ENCODE measurements at regions not wholly inside any gene's neighbourhood (a gene's known extent, or its start where the extent isn't known, plus 50 kb on each side); places are given as distances from the start of the nearest gene placed in this dataset.

- Histone ChIP-seq H3K27me3 (ENCODE audit: insufficient read depth, low read length) (no peaks in the 10 kb centered on the region), H3K18ac (ENCODE audit: low read length) (no peak overlapping the region), H3K79me2 (ENCODE audit: control insufficient read depth, insufficient read depth, low read length, poor library complexity) (no peaks in the 10 kb centered on the region), H2BK5ac (ENCODE audit: low read depth, low read length, poor library complexity) (no peak overlapping the region), H3K4ac (ENCODE audit: low read depth, low read length) (no peak overlapping the region), H4K8ac (ENCODE audit: low read depth, low read length) (no peak overlapping the region), H3K14ac (ENCODE audit: low read length) (no peak overlapping the region), H3K27ac (ENCODE audit: low read depth, low read length) (no peak overlapping the region), H4K12ac (ENCODE audit: low read depth, low read length) (no peak overlapping the region), H3K4me2 (ENCODE audit: low read length) (no peak overlapping the region), H3K36me3 (ENCODE audit: control insufficient read depth in 1 of 2, insufficient read depth in 2 of 2, low read length in 2 of 2) (no peaks in the 10 kb centered on the region), H4K91ac (ENCODE audit: low read depth, low read length) (no peak overlapping the region), H3K4me1 (ENCODE audit: control insufficient read depth in 1 of 2, insufficient read depth in 2 of 2, low read length in 2 of 2) (no peaks in the 10 kb centered on the region), H3K9me3 (ENCODE audit: insufficient read depth, low read depth, low read length) (no peaks in the 10 kb centered on the region), H2BK120ac (ENCODE audit: insufficient read depth, low read length, poor library complexity) (no peak overlapping the region), H2AFZ (ENCODE audit: insufficient read depth, low read length, poor library complexity) (no peak overlapping the region), H3K4me3 (ENCODE audit: low read depth, low read length) (no peak overlapping the region), H3K23ac (ENCODE audit: low read length) (no peak overlapping the region), H2AK5ac (ENCODE audit: low read length) (no peak overlapping the region), H3K9ac (ENCODE audit: low read length) (no peak overlapping the region), H2BK12ac (ENCODE audit: low read length) (no peak overlapping the region), H3K79me1 (ENCODE audit: low read length) (no peaks in the 10 kb centered on the region)
- WGBS (ENCODE audit: extremely low coverage, insufficient coverage, insufficient read length) = no CpG with 5 or more reads among the region's 1 CpG
- DNase-seq = peak in 1 of 2 donors; percentile 7
Measured at GRCh38 chrX:142089193-142089592, 115.9 kb downstream of the MAGEC2 start.

- Histone ChIP-seq H2BK12ac (ENCODE audit: low read length) (no peak overlapping the region), H3K18ac (ENCODE audit: low read length) (no peak overlapping the region), H3K4me2 (ENCODE audit: low read length) (no peak overlapping the region), H3K9ac (ENCODE audit: low read length) (no peak overlapping the region), H2AFZ (ENCODE audit: insufficient read depth, low read length, poor library complexity) (no peak overlapping the region), H4K12ac (ENCODE audit: low read depth, low read length) (no peak overlapping the region), H3K23ac (ENCODE audit: low read length) (no peak overlapping the region), H3K27me3 (ENCODE audit: insufficient read depth, low read length) (no peaks in the 10 kb centered on the region), H4K91ac (ENCODE audit: low read depth, low read length) (no peak overlapping the region), H4K8ac (ENCODE audit: low read depth, low read length) (no peak overlapping the region), H3K9me3 (ENCODE audit: insufficient read depth, low read depth, low read length) (no peaks in the 10 kb centered on the region), H3K36me3 (ENCODE audit: control insufficient read depth in 1 of 2, insufficient read depth in 2 of 2, low read length in 2 of 2) (no peaks in the 10 kb centered on the region), H3K27ac (ENCODE audit: low read depth, low read length) (no peak overlapping the region), H3K79me2 (ENCODE audit: control insufficient read depth, insufficient read depth, low read length, poor library complexity) (no peaks in the 10 kb centered on the region), H2BK5ac (ENCODE audit: low read depth, low read length, poor library complexity) (no peak overlapping the region), H2AK5ac (ENCODE audit: low read length) (no peak overlapping the region), H3K14ac (ENCODE audit: low read length) (no peak overlapping the region), H3K79me1 (ENCODE audit: low read length) (no peaks in the 10 kb centered on the region), H3K4me3 (ENCODE audit: low read depth, low read length) (no peak overlapping the region), H3K4me1 (ENCODE audit: control insufficient read depth in 1 of 2, insufficient read depth in 2 of 2, low read length in 2 of 2) (no peaks in the 10 kb centered on the region), H3K4ac (ENCODE audit: low read depth, low read length) (no peak overlapping the region), H2BK120ac (ENCODE audit: insufficient read depth, low read length, poor library complexity) (no peak overlapping the region)
- DNase-seq = no peak
- no CpG with 5 or more reads among the region's 1 CpG for WGBS (ENCODE audit: extremely low coverage, insufficient coverage, insufficient read length)
Measured at GRCh38 chrX:142084611-142085010, 120.5 kb downstream of the MAGEC2 start.

- Histone ChIP-seq H2BK120ac (ENCODE audit: insufficient read depth, low read length, poor library complexity) (no peak overlapping the region), H2BK12ac (ENCODE audit: low read length) (no peak overlapping the region), H3K79me2 (ENCODE audit: control insufficient read depth, insufficient read depth, low read length, poor library complexity) (no peaks in the 10 kb centered on the region), H3K9ac (ENCODE audit: low read length) (no peak overlapping the region), H4K12ac (ENCODE audit: low read depth, low read length) (no peak overlapping the region), H4K91ac (ENCODE audit: low read depth, low read length) (no peak overlapping the region), H3K4ac (ENCODE audit: low read depth, low read length) (no peak overlapping the region), H3K27ac (ENCODE audit: low read depth, low read length) (no peak overlapping the region), H3K4me1 (ENCODE audit: control insufficient read depth in 1 of 2, insufficient read depth in 2 of 2, low read length in 2 of 2) (no peaks in the 10 kb centered on the region), H3K27me3 (ENCODE audit: insufficient read depth, low read length) (no peaks in the 10 kb centered on the region), H2AFZ (ENCODE audit: insufficient read depth, low read length, poor library complexity) (no peak overlapping the region), H3K23ac (ENCODE audit: low read length) (no peak overlapping the region), H2AK5ac (ENCODE audit: low read length) (no peak overlapping the region), H3K4me2 (ENCODE audit: low read length) (no peak overlapping the region), H3K79me1 (ENCODE audit: low read length) (no peaks in the 10 kb centered on the region), H3K18ac (ENCODE audit: low read length) (no peak overlapping the region), H2BK5ac (ENCODE audit: low read depth, low read length, poor library complexity) (no peak overlapping the region), H4K8ac (ENCODE audit: low read depth, low read length) (no peak overlapping the region), H3K9me3 (ENCODE audit: insufficient read depth, low read depth, low read length) (no peaks in the 10 kb centered on the region), H3K4me3 (ENCODE audit: low read depth, low read length) (no peak overlapping the region), H3K36me3 (ENCODE audit: control insufficient read depth in 1 of 2, insufficient read depth in 2 of 2, low read length in 2 of 2) (no peaks in the 10 kb centered on the region), H3K14ac (ENCODE audit: low read length) (no peak overlapping the region)
- DNase-seq = no peak
- WGBS (ENCODE audit: extremely low coverage, insufficient coverage, insufficient read length) = no CpG with 5 or more reads among the region's 2 CpGs
Measured at GRCh38 chrX:142076633-142077032, 128.5 kb downstream of the MAGEC2 start.

GRCh38 chrX:142068365-142068764 is 136.7 kb downstream of the MAGEC2 start:
- Histone ChIP-seq H4K91ac (ENCODE audit: low read depth, low read length) (no peak overlapping the region), H3K4me1 (ENCODE audit: control insufficient read depth in 1 of 2, insufficient read depth in 2 of 2, low read length in 2 of 2) (no peaks in the 10 kb centered on the region), H3K18ac (ENCODE audit: low read length) (no peak overlapping the region), H3K14ac (ENCODE audit: low read length) (no peak overlapping the region), H4K8ac (ENCODE audit: low read depth, low read length) (no peak overlapping the region), H2AK5ac (ENCODE audit: low read length) (no peak overlapping the region), H3K4ac (ENCODE audit: low read depth, low read length) (no peak overlapping the region), H3K4me2 (ENCODE audit: low read length) (no peak overlapping the region), H2BK120ac (ENCODE audit: insufficient read depth, low read length, poor library complexity) (no peak overlapping the region), H3K4me3 (ENCODE audit: low read depth, low read length) (no peak overlapping the region), H3K79me1 (ENCODE audit: low read length) (no peaks in the 10 kb centered on the region), H3K36me3 (ENCODE audit: control insufficient read depth in 1 of 2, insufficient read depth in 2 of 2, low read length in 2 of 2) (no peaks in the 10 kb centered on the region), H2BK12ac (ENCODE audit: low read length) (no peak overlapping the region), H3K23ac (ENCODE audit: low read length) (no peak overlapping the region), H3K27ac (ENCODE audit: low read depth, low read length) (no peak overlapping the region), H3K9ac (ENCODE audit: low read length) (no peak overlapping the region), H3K27me3 (ENCODE audit: insufficient read depth, low read length) (no peaks in the 10 kb centered on the region), H2BK5ac (ENCODE audit: low read depth, low read length, poor library complexity) (no peak overlapping the region), H4K12ac (ENCODE audit: low read depth, low read length) (no peak overlapping the region), H3K79me2 (ENCODE audit: control insufficient read depth, insufficient read depth, low read length, poor library complexity) (no peaks in the 10 kb centered on the region), H3K9me3 (ENCODE audit: insufficient read depth, low read depth, low read length) (no peaks in the 10 kb centered on the region), H2AFZ (ENCODE audit: insufficient read depth, low read length, poor library complexity) (no peak overlapping the region)
- DNase-seq = no peak
- no CpG with 5 or more reads among the region's 2 CpGs for WGBS (ENCODE audit: extremely low coverage, insufficient coverage, insufficient read length)

Data from trophoblast cell (in vitro differentiated cells and primary cell).